Osteoblast (primary cell): ENCODE measurements at regions not wholly inside any gene's neighbourhood (a gene's known extent, or its start where the extent isn't known, plus 50 kb on each side); places are given as distances from the start of the nearest gene placed in this dataset.
"Not testable (repeated sequence)": the region's sequence is repeated elsewhere in the genome, so short reads cannot be mapped to it uniquely, and the experiment has no call there.

Experiments used
- DNase-seq: peaks from one replicate; pipeline ENCODE4 v3.0.0; 2011; ENCODE audit warnings: low spot score, mixed read lengths; ENCODE audit not compliant: insufficient read length; ENCODE audit errors: missing footprints
- H2AFZ ChIP-seq: 2 replicates; pipeline ENCODE4 v1.6.0; 2011; ENCODE audit warnings: mild to moderate bottlenecking, low read length
- H3K27ac ChIP-seq: 2 replicates; pipeline ENCODE4 v1.5.1; 2011; ENCODE audit warnings: mild to moderate bottlenecking, low read depth, low read length, moderate library complexity
- H3K27me3 ChIP-seq: 2 replicates; pipeline ENCODE4 v1.6.0; 2012; ENCODE audit warnings: mild to moderate bottlenecking, control low read depth, inconsistent platforms, low read length, moderate library complexity; ENCODE audit not compliant: insufficient read depth
- H3K36me3 ChIP-seq: 2 replicates; pipeline ENCODE4 v1.5.1; 2011; ENCODE audit warnings: mild to moderate bottlenecking, low read length, control low read depth, moderate library complexity; ENCODE audit not compliant: insufficient read depth
- H3K4me1 ChIP-seq: 2 replicates; pipeline ENCODE4 v1.5.1; 2011; ENCODE audit warnings: mild to moderate bottlenecking, low read length, control low read depth, moderate library complexity; ENCODE audit not compliant: insufficient read depth
- H3K4me2 ChIP-seq: 2 replicates; pipeline ENCODE4 v1.6.0; 2011; ENCODE audit warnings: mild to moderate bottlenecking, low read length; ENCODE audit not compliant: insufficient read depth
- H3K4me3 ChIP-seq: fragments of 200-600 bp; sonication (generic); 3 replicates; pipeline ENCODE4 v1.5.1; 2012; ENCODE audit warnings: mild to moderate bottlenecking, low read length, inconsistent platforms; ENCODE audit not compliant: insufficient read depth
- H3K79me2 ChIP-seq: 2 replicates; pipeline ENCODE4 v1.6.0; 2012; ENCODE audit warnings: mild to moderate bottlenecking, low read length, control low read depth, inconsistent platforms; ENCODE audit not compliant: insufficient read depth
- H3K9me3 ChIP-seq: 2 replicates; pipeline ENCODE4 v1.5.1; 2011; ENCODE audit warnings: low read depth, low read length, control low read depth
- H4K20me1 ChIP-seq: 2 replicates; pipeline ENCODE4 v1.6.0; 2012; ENCODE audit warnings: mild to moderate bottlenecking, low read length, control low read depth; ENCODE audit not compliant: insufficient read depth
- CTCF ChIP-seq: IDR thresholded peaks from 2 replicates; pipeline ENCODE4 v1.5.1; 2011; ENCODE audit warnings: mild to moderate bottlenecking, low read depth, low read length, moderate library complexity; ENCODE audit errors: extremely low read depth

DNA sequence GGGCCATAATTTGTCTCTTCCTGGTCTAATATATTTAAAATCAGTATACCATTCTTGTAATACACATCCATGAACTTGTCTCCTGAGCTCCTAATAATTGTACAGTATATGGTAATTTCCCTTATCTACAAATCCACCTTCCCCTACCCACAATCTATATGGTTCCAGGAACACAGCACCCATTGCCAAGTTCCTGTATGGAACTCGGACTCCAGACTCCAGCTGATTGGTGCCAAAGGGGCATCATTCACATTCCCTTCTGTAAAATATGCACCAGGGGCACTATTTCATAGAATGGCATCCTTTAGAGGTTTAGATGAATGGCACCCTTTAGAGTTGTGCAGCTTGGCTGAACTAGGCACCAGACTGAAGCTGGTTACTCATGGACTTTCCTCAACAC lies 58.8 kb upstream of the ZSWIM5 start:
- Histone ChIP-seq H3K4me1 (peaks cover 25% of the 10 kb centered on the region), H3K27me3 (no peaks in the 10 kb centered on the region), H3K9me3 (no peaks in the 10 kb centered on the region), H2AFZ (no peak overlapping the region), H3K79me2 (no peaks in the 10 kb centered on the region), H4K20me1 (no peaks in the 10 kb centered on the region), H3K4me3 (no peak overlapping the region), H3K4me2 (no peak overlapping the region), H3K36me3 (no peaks in the 10 kb centered on the region), H3K27ac (no peak overlapping the region)
- no peak for DNase-seq
- TF ChIP-seq CTCF: no peak

- Histone ChIP-seq H2AFZ (peak overlapping the region; percentile 95), H3K27me3 (no peaks in the 10 kb centered on the region), H3K36me3 (no peaks in the 10 kb centered on the region), H4K20me1 (no peaks in the 10 kb centered on the region), H3K4me2 (peak overlapping the region; percentile 75), H3K4me3 (peak overlapping the region; percentile 53), H3K27ac (peak overlapping the region; percentile 95), H3K9me3 (no peaks in the 10 kb centered on the region), H3K4me1 (peaks cover 25% of the 10 kb centered on the region), H3K79me2 (no peaks in the 10 kb centered on the region)
- no peak for TF ChIP-seq CTCF
- DNase-seq: peak; percentile 51
Observed at GRCh38 chr1:45266151-45266801, 59.9 kb upstream of the ZSWIM5 start.

- not testable (repeated sequence) for H3K79me2 ChIP-seq, H3K4me2 ChIP-seq, DNase-seq, H4K20me1 ChIP-seq, H3K27me3 ChIP-seq, H3K36me3 ChIP-seq, H3K4me3 ChIP-seq, H2AFZ ChIP-seq, H3K27ac ChIP-seq, H3K9me3 ChIP-seq
- peaks cover 28% of the 10 kb centered on the region for H3K4me1 ChIP-seq
Observed at GRCh38 chr1:45268310-45268709, 58.4 kb upstream of the HPDL start.

DNA sequence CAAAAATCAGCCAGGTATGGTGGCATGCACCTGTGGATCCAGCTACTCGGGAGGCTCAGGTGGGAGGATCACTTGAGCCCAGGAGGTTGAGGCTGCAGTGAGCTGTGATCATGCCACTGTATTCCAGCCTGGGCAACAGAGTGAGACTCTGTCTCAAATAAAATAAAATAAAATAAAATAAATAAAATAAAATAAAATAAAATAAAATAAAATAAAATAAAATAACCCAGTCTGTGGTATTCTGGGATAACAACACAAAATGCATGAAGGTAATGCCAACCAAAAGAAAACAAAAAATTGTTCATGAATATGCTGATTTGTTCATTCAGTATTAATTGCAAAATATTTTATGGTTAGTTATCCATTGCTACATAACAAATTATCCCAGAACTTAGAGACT lies 54.4 kb upstream of the HPDL start:
- not testable (repeated sequence) for H3K4me2 ChIP-seq, H2AFZ ChIP-seq, H4K20me1 ChIP-seq, H3K27me3 ChIP-seq, DNase-seq, H3K36me3 ChIP-seq, H3K79me2 ChIP-seq, H3K9me3 ChIP-seq, H3K4me3 ChIP-seq, H3K4me1 ChIP-seq
- H3K27ac ChIP-seq: peak overlapping the region; percentile 76

DNA sequence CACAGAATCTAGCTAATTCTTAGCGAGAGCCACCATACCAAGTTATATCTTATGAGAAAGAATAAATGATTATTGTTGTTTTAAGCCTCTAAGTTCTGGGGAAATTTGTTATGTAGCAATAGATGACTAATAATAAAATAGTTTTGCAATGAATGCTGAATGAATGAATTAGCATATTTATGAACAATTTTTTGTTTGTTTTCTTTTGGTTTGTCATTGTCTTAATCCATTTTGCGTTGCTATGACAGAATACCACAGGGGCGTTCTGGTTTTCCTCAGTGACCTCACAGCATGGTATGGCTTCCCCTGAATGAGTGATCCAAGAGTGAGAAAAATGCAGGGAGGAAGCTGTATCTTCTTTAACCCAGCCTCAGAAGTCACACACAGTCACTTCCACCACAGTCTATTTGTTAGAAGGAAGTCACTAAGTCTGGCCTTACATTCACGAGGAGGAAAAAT lies 53.8 kb upstream of the HPDL start:
- Histone ChIP-seq H3K79me2 (no peaks in the 10 kb centered on the region), H3K9me3 (no peaks in the 10 kb centered on the region), H4K20me1 (no peaks in the 10 kb centered on the region), H3K4me3 (no peak overlapping the region), H2AFZ (peak overlapping the region; percentile 26), H3K27ac (peak overlapping the region; percentile 76), H3K4me1 (peaks cover 5% of the 10 kb centered on the region), H3K27me3 (no peaks in the 10 kb centered on the region), H3K36me3 (no peaks in the 10 kb centered on the region), H3K4me2 (no peak overlapping the region)
- TF ChIP-seq CTCF: no peak
- DNase-seq: peak; percentile 39
